Panc1 (cell line): ENCODE measurements at regions not wholly inside any gene's neighbourhood (a gene's known extent, or its start where the extent isn't known, plus 50 kb on each side); places are given as distances from the start of the nearest gene placed in this dataset.

Experiments
- POLR2AphosphoS5 ChIP-seq: IDR thresholded peaks from 2 replicates; pipeline ENCODE4 v1.6.1; 2012; ENCODE audit warnings: mild to moderate bottlenecking, low read depth, low read length, moderate library complexity
- TF ChIP-seq, protein P1 (sequence below): fragments of 450-650 bp; IDR thresholded peaks from 2 replicates; pipeline ENCODE4 v1.5.1; 2017; ENCODE audit warnings: mild to moderate bottlenecking

DNA sequence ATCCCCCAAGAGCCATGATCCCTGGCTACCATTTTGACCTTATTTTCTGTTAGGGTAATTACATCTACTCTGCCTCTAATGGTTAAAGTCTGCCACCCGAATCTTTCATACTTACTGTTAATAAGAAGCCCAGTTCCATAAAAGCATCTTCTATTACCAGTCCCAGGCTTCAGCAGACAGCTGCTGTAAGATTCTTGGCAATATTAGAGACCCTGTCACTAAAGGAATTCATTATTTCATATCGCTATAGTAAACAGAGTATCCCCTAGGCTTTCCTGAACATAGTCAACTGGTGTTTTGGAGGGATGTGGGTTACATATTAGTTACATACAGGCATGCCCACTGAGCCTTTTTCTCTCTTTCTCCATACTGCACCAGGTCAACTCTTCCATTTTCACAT is 608.7 kb upstream of the SEMA6A start:
- TF ChIP-seq, protein P1, sequence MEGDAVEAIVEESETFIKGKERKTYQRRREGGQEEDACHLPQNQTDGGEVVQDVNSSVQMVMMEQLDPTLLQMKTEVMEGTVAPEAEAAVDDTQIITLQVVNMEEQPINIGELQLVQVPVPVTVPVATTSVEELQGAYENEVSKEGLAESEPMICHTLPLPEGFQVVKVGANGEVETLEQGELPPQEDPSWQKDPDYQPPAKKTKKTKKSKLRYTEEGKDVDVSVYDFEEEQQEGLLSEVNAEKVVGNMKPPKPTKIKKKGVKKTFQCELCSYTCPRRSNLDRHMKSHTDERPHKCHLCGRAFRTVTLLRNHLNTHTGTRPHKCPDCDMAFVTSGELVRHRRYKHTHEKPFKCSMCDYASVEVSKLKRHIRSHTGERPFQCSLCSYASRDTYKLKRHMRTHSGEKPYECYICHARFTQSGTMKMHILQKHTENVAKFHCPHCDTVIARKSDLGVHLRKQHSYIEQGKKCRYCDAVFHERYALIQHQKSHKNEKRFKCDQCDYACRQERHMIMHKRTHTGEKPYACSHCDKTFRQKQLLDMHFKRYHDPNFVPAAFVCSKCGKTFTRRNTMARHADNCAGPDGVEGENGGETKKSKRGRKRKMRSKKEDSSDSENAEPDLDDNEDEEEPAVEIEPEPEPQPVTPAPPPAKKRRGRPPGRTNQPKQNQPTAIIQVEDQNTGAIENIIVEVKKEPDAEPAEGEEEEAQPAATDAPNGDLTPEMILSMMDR, result no peak
- TF ChIP-seq POLR2AphosphoS5, result no peak
